GM12875 (cell line): ENCODE measurements at regions not wholly inside any gene's neighbourhood (a gene's known extent, or its start where the extent isn't known, plus 50 kb on each side); places are given as distances from the start of the nearest gene placed in this dataset.

Experiments used
- H3K4me3 ChIP-seq: one replicate; pipeline ENCODE4 v1.5.1; 2011; ENCODE audit warnings: low read depth, low read length, control low read depth
- CTCF ChIP-seq: IDR thresholded peaks from 2 replicates; pipeline ENCODE4 v1.5.1; 2011; ENCODE audit warnings: low read depth, mild to moderate bottlenecking, control low read depth, inconsistent platforms, low read length, moderate library complexity, borderline replicate concordance; ENCODE audit not compliant: insufficient read depth

- TF ChIP-seq CTCF: no peak
Measured at GRCh38 chr4:128458816-128459215, 171.2 kb upstream of the PGRMC2 start.

GRCh38 chr4:128457726-128458125, 170.1 kb upstream of the PGRMC2 start:
- no peak overlapping the region for H3K4me3 ChIP-seq
- TF ChIP-seq CTCF: no peak

More at GRCh38 chr4:128458816-128459215, 171.2 kb upstream of the PGRMC2 start:
- no peak overlapping the region for H3K4me3 ChIP-seq

- TF ChIP-seq CTCF: no peak
- H3K4me3 ChIP-seq: no peak overlapping the region
Measured at GRCh38 chr4:128456171-128456570, 168.6 kb upstream of the PGRMC2 start.

- H3K4me3 ChIP-seq: no peak overlapping the region
- TF ChIP-seq CTCF: no peak
Measured at GRCh38 chr4:128455480-128455879, 167.9 kb upstream of the PGRMC2 start.

- no peak overlapping the region for H3K4me3 ChIP-seq
- TF ChIP-seq CTCF: no peak
Measured at GRCh38 chr4:128454881-128455280, 167.3 kb upstream of the PGRMC2 start.

GRCh38 chr4:128454281-128454871, 166.8 kb upstream of the PGRMC2 start:
- TF ChIP-seq CTCF: peak; percentile 79
- no peak overlapping the region for H3K4me3 ChIP-seq

- no peak for TF ChIP-seq CTCF
- no peak overlapping the region for H3K4me3 ChIP-seq
Measured at GRCh38 chr4:128452415-128452814, 164.8 kb upstream of the PGRMC2 start.
